NOMO-1 treated with dmso at 0.1 percent for 144 hours (cell line): ENCODE measurements at regions not wholly inside any gene's neighbourhood (a gene's known extent, or its start where the extent isn't known, plus 50 kb on each side); places are given as distances from the start of the nearest gene placed in this dataset.

Experiments
- DNase-seq: peaks from one replicate; lab custom pipeline; 2025; ENCODE audit not compliant: unreplicated experiment; lab: John Stamatoyannopoulos, UW

DNA sequence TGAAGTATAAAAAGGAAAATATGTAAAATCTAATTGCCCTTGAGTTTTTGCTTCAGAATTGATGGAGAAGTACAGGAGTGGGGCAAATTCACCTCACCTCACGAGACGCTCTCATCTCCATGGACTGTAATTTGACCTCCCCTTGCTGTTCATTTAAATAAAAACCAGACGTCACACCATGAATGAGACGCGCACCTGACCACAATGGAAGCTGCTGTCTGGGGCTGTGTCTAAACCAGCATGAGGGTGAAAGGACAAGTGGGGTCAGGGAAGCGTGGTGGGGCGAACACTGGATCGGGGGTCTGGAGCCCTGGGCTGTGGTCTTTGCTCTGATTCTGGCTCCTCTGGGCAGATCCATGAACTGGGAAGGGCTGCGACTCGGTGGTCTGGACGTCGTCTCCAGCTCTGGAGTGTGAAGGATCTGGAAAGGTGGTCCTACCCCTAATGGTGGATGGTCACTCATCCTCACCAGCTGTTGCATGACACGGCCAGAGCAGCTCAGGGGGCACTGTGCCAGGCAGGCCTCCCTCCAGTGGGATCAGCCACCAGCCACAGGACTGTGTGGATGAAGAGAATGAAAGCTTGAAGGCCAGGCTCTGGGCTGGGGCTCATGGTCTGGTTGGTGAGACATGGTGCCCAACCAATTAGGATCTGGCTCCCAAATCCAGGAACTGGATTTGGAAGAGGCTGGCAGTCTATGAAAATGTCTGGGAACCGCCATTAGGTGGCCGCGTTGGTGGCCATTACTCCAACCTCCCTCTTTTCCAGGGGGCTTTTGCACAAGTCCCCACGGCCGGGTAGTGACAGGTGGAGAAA, 728.6 kb downstream of the PTPRU start:
- DNase-seq = no peak

DNA sequence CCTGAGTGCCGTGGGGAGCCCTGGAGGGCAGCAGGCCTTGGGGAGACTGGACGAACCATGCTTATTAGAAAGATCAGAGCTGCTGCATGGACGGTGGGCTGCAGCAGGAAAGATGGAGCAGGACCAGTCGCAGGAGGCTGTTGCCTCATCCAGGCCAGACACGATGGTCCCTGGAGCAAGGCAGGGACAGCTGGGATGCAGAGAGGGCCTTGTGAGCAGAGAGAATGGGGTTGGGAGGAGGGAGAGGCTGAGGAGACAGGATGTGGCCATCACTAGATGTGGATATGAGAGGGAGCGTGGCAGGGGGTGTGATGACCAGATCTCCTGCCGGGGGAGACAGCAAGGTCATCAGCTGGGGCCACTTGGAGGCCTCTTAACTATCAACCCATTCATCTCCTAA, 727.6 kb downstream of the PTPRU start:
- DNase-seq = no peak

DNA sequence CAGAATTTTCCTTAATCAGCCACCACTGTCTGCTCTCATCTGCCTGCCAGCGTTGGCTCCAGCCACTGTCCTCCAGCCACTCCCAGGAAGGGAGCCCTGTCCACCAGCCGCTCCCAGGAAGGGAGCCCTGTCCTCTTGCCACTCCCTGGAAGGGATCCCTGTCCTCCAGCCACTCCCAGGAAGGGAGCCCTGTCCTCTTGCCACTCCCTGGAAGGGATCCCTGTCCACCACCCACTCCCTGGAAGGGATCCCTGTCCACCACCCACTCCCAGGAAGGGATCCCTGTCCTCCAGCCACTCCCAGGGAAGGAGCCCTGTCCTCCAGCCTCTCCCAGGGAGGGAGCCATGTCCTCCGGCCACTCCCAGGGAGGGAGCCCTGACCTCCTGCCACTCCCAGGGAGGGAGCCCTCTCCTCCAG, 726.5 kb downstream of the PTPRU start:
- no peak for DNase-seq

DNA sequence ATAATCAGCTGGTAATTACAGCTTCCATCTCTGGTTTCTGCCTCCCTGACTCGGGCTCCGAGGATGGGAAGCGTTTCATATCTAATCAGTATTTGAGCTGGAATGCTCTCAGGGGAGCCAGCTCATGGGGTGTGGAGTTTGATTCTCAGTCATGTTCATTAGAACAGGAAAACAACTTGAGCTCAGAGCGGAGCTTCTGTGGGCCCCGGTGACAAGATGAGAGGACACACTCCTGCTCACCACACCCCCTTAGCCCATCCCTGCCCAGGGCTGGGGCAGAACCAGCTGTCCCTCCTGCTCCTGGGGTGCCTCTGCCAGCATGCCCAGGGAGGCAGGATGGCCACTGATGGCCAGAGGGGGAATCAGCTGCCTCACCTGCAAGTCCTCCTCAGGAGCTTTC, 726.0 kb downstream of the PTPRU start:
- DNase-seq = no peak

DNA sequence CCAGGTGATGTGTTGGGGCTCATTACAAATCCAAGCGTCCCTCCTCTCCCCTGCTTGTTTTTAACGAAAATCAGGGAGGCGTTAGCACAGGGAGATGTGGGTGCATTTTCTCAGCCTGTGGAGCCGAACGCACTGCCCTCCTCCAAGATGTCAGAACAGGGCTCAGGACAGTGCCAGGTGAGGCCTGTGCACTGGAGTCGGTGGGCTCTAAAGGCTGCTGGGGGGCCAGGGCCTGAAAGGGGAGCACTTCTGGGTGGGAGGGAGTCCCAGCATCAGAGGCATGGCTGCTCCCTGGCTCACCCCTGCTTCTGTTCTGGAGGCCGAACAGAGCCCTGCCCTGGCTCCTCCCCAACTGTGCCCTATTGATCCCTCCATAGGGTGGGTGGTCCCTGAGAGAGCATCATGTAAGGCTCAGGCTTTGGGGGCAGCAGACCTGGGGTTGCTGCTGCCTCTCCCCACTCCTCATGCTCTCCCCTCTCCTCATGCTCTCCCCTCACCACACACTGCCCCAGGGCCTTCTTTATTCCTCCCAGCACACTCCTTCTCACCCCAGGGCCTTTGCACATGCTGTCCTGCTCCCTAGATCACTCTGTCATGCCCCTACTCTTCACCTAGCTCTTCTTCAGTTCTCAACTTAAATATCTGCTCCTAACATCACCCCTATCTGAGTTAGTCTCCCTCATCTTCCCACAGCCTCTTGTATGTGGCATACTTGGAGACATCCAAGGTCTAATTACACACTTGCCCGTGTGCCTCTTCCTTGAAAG, 725.2 kb downstream of the PTPRU start:
- DNase-seq = no peak

DNA sequence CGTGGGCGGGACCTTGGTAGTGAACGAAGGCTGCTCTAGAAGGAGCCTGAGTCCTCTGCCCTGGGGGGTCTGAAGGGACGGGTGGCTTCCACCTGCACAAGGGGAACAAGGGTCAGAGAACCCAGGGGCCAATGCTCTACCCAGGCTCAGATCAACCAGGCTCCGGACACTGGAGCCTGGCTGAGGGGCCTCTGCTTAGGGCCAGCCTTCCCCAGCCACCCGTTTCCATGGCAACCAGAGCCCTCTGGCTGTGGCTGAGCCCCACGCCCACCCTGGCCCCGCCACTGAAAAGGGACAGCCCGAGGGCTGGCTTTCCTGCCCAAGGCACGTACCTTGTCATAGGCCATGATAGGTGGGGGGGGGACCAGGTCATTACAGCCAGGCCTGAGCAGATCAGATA, 724.6 kb downstream of the PTPRU start:
- DNase-seq = no peak

DNA sequence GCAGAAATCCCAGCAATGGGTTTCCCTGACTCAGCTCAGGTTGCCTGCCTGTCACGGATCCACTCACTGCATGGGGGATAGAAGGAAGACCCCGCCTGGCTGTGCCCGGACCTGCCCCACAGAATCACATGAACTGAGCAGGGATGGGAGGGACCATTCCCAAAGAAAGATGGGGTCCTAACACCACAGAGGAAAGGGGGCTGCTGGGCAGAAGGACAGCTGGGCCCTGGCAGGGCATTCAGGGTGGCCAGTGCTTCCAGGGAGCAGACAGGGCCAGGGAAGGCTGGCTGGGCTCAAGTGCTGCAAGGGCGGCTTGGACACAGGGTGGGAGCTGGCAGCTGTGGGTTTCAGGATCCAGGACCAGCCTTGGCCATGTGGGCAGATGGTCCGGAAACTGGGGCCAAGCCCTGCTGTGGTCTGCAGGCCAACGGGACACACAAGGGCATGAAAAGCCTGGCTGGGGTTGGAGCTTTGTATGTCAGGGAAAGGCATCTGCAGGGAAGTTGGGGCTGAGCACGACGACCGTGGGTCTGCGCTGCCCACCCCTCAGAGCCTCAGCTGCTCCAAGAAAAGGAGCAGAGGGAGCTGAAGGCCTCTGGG, 723.9 kb downstream of the PTPRU start:
- no peak for DNase-seq

DNA sequence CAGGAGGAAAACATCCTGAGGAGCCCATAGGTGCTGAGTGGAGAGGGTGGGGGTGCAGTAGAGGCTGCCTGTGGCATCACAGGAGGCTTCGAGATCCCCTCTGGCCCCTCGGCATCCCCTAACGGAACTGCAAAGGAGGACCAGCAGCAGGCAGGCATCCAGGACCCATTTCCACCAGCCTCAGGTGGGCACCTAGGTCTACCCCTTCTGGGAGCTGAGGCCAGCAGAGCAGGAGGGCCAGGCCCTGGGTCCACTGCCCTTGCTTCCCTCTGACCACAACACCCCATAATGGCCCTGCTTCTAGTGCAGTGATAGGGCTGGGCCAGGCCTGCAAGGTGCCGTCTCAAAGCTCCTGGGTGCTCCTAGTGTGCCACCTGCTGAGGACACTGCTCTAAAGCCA, 723.0 kb downstream of the PTPRU start:
- DNase-seq = no peak

DNA sequence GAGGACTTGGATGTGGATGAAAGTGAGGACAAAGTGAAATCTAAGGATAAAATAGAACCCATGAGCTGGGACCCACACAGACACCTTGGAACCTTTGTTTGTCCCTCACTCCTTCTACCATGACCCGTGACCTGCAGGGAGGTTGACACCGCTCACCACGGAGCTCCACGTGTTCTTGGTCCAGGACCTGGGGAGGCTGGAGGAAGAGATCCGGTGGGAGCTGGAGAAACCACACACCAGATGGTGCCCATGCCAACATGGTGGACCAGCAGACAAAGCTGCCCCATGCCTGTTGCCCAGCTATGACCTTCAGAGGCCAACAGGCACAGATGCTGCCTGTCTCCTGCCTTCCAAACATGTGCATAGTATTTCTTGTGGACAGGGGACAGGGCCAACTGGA, 721.9 kb downstream of the PTPRU start:
- no peak for DNase-seq

DNA sequence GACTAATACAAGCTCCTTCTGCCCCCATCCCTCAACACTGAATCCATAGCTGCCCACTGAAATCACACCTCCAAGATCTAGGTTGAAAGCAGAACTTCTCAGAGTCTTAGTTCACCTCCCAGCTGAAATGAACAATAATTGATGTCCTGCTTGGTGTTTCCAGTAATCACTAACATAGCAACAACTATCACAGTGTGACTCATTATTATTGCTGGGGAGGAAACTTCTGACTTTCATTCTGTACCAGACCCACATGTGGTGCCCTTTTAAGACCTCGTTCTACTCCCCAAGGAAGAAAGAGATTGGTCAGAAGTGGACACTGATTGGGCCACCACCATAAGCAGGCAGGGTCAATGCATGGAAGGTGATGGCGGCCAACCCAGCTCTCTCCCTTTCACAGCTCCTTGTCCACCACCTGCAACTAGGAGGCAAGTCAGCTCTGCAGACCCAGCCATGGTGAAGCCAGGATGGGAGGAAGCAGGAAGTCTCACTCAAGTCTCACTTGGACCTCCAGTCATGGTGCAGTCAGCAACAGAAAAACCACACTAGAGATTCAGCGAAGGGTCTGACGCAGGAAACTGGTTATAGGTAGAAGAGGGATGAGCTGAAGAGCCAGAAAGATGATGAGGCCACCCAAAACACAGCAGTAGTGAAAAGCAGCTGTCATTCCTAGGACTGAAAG, 720.2 kb downstream of the PTPRU start:
- DNase-seq = no peak

DNA sequence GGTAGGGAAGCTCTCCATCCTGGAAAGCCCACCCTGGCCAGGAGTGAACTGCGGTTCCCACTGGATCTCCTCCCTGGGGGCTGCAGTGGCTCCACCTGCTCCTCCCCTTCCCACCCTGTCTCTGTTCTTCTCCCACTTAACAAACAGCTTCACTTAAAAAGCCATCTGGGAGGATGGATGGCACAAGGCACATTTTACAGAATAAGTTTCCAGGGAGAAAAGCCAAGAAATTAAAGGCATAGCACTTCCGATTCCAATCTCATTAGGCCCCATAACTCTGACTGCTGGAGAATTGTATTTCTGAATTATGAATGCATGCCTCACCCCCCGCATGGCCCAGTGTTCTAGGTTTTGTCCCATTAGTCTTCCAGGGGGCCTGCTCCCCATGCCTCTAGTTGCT, 718.3 kb downstream of the PTPRU start:
- DNase-seq = no peak

DNA sequence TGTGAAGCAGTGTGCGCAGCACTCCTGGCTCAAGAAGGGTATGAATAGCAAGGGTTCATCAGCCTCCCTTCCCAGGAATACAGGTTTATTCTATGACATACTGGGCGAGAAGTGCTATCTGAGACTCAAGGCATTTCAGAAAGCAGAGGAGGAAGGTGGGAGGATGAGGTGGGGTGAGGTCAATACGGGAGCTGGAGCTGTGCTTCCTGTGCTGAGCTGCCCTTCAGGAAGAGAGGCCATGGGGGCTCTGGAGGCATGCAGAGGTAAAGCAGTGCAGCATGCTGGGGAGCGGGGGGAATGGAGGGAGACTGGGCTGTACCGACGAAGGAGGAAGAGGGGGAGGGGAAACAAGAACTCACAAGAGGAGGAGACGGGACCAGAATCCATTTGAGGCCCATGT, 717.6 kb downstream of the PTPRU start:
- no peak for DNase-seq

DNA sequence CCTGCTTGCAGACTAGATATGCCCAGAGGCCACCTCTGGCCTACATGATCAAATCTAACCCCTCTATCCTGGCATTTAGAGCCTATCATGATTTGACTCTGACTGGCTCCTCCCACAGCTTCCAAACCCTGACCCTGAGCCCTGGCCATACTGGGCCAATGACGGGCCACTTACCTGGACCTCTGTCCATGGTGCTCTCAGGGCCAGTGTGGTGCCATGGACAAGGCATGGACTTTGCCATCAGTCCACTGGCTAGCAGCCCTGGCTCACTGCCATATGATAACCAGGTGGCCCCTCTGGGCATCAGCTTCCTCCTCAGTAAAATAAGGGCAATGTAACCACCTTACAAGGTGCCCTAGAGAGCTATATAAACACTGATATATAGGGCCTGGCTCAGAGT, 713.4 kb downstream of the PTPRU start:
- no peak for DNase-seq

DNA sequence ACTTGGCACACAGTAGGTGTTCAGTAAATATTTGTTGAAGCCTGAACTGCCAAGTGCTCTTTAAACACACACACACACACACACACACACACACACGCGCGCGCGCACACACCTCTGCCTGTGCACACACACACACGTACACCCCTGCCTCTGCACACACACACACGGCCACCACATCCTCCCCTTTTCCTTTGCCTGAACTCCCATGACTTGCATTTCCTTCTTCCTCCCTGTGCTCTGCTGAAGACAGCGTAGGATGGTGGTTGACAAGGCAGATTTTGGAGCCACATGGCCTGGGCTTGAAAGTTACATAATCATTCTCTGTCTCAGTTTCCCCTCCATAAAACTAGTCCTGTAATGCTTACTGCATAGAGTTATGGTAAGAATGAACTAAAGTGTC, 712.3 kb downstream of the PTPRU start:
- no peak for DNase-seq

DNA sequence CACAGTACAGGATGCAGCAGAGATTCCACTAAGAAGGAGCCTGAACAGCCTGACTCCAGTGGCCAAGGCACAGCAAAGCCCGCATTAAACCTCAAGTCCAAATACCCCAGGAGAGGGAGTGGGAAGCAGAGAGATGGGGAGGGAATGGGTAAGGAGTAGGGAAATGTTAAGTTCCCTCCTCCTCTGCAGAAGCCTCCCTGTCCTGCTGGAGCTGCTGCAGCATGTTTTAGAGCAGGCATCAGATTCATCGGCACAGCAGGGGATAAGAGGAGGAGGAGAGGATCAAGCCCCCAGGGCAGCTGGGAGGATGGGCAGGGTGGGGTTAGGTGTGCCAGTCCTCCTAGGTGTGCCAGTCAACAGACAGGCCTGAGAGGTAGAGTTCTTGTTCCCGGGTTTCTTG, 709.7 kb downstream of the PTPRU start:
- no peak for DNase-seq

DNA sequence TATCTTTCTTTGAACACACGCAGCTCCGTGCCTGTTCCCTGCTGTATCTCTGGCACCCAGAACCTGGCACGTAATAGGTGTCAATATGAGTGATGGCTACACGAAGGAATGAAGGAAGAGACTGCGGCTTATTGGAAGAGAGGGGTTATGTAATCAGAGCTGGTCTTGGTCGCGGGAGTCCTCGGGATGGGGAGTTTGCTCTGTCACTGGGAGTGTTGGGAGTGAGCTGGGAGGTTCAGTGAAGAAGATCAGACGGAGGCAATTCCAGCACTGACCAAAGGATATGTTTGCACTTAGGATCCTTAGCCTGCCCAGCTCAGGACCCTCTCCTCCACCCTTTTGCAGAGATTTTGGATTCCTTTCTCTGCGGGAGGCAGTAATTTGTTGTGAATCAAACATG, 709.1 kb downstream of the PTPRU start:
- DNase-seq = no peak

DNA sequence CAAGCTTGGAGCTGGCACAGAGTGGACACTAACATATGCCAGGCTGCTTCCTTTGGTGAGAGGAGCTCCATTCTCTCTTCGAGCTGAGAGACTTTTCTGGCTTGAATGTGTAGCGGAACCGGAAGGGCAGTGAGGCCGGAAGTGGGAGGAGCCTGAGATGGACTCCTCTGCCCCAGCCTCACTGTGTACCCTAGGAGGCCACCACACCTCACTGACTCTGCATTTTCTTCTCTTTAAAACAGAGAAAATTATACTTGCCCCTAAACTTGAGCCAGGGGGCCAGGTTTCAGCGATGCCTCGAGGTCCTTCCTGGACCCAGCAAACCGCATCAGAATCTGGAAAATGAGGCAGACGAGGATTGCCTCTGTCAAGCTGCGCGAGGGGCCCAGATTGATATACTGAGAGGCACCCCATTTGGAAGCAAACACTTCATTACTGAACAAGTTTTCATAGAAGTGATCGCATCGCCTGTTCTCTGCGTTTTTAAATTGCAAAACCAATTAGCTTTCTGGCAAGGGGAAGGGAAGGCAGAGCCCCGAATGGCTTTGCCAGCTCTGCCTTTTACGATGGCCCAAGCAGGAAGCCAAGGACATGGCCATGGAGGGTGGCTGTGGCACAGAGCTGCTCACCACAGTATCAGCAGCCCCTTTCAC, 708.1 kb downstream of the PTPRU start:
- no peak for DNase-seq

DNA sequence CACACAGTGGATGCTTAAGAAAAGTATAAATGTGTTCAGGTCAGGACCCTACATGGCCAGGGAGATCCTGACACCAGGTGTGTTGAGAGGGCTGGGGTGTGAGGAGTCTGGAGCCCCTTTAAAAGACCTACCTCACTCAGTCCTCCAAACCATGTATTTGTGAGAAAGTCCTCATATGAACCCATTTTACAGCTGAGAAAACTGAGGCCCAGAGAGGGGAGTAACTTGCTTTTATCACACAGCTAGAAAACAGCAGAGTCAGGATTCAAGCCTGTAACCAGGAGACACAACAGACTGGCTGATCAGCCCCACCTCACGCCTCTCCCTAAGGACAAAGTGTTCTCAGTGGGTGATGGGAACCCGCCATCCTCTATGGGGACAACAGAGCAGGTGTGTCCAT, 706.7 kb downstream of the PTPRU start:
- no peak for DNase-seq

DNA sequence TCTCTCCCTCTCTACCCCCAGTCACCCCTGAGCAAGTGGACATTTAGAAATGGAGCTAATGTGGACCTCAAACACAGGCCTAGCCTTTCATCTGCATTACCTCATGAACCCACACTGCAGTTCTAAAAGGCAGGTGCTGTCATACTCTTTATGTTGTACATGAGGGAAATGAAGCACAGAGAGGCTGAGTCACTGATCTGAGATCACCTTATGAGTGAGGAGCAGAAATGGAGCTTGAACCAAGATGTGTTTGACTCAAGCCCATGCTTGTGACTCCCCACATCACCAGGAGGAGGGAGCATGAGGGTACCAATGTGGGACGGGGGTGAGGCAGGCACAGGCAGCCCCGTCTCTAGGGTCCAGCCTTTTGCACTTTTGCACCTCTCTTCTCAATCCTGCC, 702.8 kb downstream of the PTPRU start:
- DNase-seq = no peak

DNA sequence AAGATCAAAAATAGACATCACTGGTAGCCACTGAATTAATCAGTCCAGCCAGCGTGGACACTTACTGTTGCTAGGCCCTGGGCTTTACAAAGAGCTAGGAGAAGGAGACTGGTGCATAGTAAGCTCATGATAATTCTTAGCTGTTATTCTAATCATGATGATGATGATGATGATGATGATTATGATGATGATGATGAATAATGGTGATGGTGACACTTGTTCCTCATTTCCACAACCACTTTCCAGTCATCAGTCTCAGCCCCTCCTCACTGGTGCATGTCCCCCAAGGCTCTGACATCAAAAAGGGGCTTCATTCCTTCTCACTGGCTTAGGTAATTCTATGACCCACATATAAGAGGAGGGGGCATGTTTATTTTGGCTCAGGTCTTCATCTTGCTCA, 701.0 kb downstream of the PTPRU start:
- DNase-seq = no peak

DNA sequence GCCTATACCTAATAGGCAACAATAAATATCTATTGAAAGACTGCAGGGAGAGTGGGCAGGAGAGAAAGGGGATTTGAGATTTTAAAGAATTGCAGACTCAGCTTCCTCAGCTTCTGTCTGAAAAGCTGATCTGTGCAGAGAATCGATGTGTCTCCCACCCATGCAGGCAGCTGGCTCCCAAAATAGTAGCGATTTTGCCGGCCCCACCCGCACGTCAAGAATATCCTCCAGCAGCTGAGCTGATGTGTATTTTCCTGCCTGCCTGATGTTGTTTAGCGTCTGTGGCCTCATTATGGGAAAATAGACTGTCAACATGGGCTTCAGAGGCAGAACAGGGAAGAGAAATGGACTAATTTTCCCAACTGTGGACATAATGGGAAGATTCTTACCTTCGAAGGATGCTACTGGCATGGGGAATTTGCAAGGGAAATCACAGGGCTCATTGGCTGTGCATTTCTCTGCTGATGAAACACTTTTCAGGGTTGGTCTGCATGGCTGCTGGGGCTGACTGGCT, 699.8 kb downstream of the PTPRU start:
- no peak for DNase-seq
